Keratinocyte (primary cell): ENCODE measurements at regions not wholly inside any gene's neighbourhood (a gene's known extent, or its start where the extent isn't known, plus 50 kb on each side); places are given as distances from the start of the nearest gene placed in this dataset.
"Not testable (repeated sequence)": the region's sequence is repeated elsewhere in the genome, so short reads cannot be mapped to it uniquely, and the experiment has no call there.

Source experiments
- DNase-seq: peaks from one replicate; pipeline ENCODE4 v3.0.0-alpha.2; 2011; ENCODE audit warnings: low read depth, missing footprints, low spot score
- FAIRE-seq: peaks from 2 replicates; lab custom pipeline; 2011; peaks lifted over from hg19 to GRCh38; lab: Jason Lieb, UNC
- H2AFZ ChIP-seq: 2 replicates; pipeline ENCODE4 v1.6.0; 2012; ENCODE audit warnings: low read length, control low read depth, inconsistent platforms; ENCODE audit not compliant: control insufficient read depth
- H3K27ac ChIP-seq: 2 replicates; pipeline ENCODE4 v1.5.1; 2011; ENCODE audit warnings: low read length; ENCODE audit not compliant: control insufficient read depth, insufficient read depth
- H3K27me3 ChIP-seq: 3 replicates; pipeline ENCODE4 v1.6.0; 2011; ENCODE audit warnings: low read length; ENCODE audit not compliant: control insufficient read depth, insufficient read depth; ENCODE audit errors: extremely low read depth
- H3K36me3 ChIP-seq, 2 experiments: 2 replicates in 1 of 2; 3 replicates in 1 of 2; pipeline ENCODE4 v1.5.1; 2011; ENCODE audit warnings: low read length in 2 of 2, mild to moderate bottlenecking in 1 of 2; ENCODE audit not compliant: control insufficient read depth in 2 of 2, insufficient read depth in 2 of 2; ENCODE audit errors: extremely low read depth in 1 of 2
- H3K4me1 ChIP-seq: 3 replicates; pipeline ENCODE4 v1.5.1; 2011; ENCODE audit warnings: low read length; ENCODE audit not compliant: control insufficient read depth, insufficient read depth; ENCODE audit errors: extremely low read depth
- H3K4me2 ChIP-seq: 3 replicates; pipeline ENCODE4 v1.6.0; 2011; ENCODE audit warnings: low read depth, low read length; ENCODE audit not compliant: control insufficient read depth, insufficient read depth; ENCODE audit errors: extremely low read depth
- H3K4me3 ChIP-seq, 3 experiments: fragments of 200-600 bp in 1 of 3; sonication (generic) in 1 of 3; 2 replicates in 2 of 3; 3 replicates in 1 of 3; pipeline ENCODE4 v1.5.1; 2011 to 2016; ENCODE audit warnings: low read length in 3 of 3, mild to moderate bottlenecking in 3 of 3, control low read depth in 2 of 3, inconsistent platforms in 1 of 3, low read depth in 1 of 3, mixed read lengths in 1 of 3, mixed run types in 1 of 3, moderate library complexity in 1 of 3; ENCODE audit not compliant: control insufficient read depth in 2 of 3, insufficient read depth in 2 of 3; ENCODE audit errors: extremely low read depth in 1 of 3
- H3K79me2 ChIP-seq: 2 replicates; pipeline ENCODE4 v1.6.0; 2012; ENCODE audit warnings: low read length; ENCODE audit not compliant: control insufficient read depth, insufficient read depth
- H3K9ac ChIP-seq: 3 replicates; pipeline ENCODE4 v1.6.0; 2011; ENCODE audit warnings: low read length; ENCODE audit not compliant: control insufficient read depth, insufficient read depth; ENCODE audit errors: extremely low read depth
- H3K9me1 ChIP-seq: 3 replicates; pipeline ENCODE4 v1.6.0; 2011; ENCODE audit warnings: low read length; ENCODE audit not compliant: control insufficient read depth, insufficient read depth; ENCODE audit errors: extremely low read depth
- H3K9me3 ChIP-seq: 2 replicates; pipeline ENCODE4 v1.5.1; 2012; ENCODE audit warnings: low read depth, low read length; ENCODE audit not compliant: control insufficient read depth
- H4K20me1 ChIP-seq: 3 replicates; pipeline ENCODE4 v1.6.0; 2011; ENCODE audit warnings: low read length; ENCODE audit not compliant: control insufficient read depth, insufficient read depth; ENCODE audit errors: extremely low read depth
- CTCF ChIP-seq, 3 experiments: IDR thresholded peaks in 1 of 3; conservative IDR thresholded peaks in 1 of 3; optimal IDR thresholded peaks in 1 of 3; 2 replicates in 2 of 3; 3 replicates in 1 of 3; pipeline versions ENCODE3 to v1.5.1; 2011; ENCODE audit warnings: low read length in 3 of 3, mild to moderate bottlenecking in 3 of 3, moderate library complexity in 2 of 3, control low read depth in 1 of 3, inconsistent platforms in 1 of 3; ENCODE audit not compliant: insufficient read depth in 2 of 3; ENCODE audit errors: extremely low read depth in 1 of 3
- EZH2 ChIP-seq: IDR thresholded peaks from one replicate; pipeline ENCODE4 v1.6.1; 2012; ENCODE audit warnings: inconsistent platforms, mild to moderate bottlenecking, low read length, moderate library complexity
- dilution Hi-C: fragments of 300-500 bp; cut with MboI; formaldehyde crosslinking; loops from one replicate; pipeline ENCODE4 v1.7.0; 2020; ENCODE audit warnings: low sequenced_read_pairs; ENCODE audit not compliant: extremely low pct_ligation_motif_present

GRCh38 chr5:82635561-82636288, 357.6 kb upstream of the RPS23 start:
- no peaks in the 10 kb centered on the region for H3K9me1 ChIP-seq
- dilution Hi-C loops: no loop called here
- no peaks in the 10 kb centered on the region for H3K36me3 ChIP-seq
- no peak overlapping the region for H3K4me2 ChIP-seq
- H3K9ac ChIP-seq: no peak overlapping the region
- no peaks in the 10 kb centered on the region for H3K79me2 ChIP-seq
- H3K27me3 ChIP-seq: no peaks in the 10 kb centered on the region
- no peak overlapping the region for H3K27ac ChIP-seq
- H3K9me3 ChIP-seq: no peaks in the 10 kb centered on the region
- FAIRE-seq (no peak), DNase-seq (peak; percentile 5)
- no peak overlapping the region for H3K4me3 ChIP-seq
- H3K4me1 ChIP-seq: peaks cover 7% of the 10 kb centered on the region
- H2AFZ ChIP-seq: no peak overlapping the region
- no peaks in the 10 kb centered on the region for H4K20me1 ChIP-seq
- TF ChIP-seq EZH2 (no peak), CTCF (optimal IDR thresholded peaks at IDR 0.05 in 1 of 3, IDR thresholded peaks at IDR 0.05 in 1 of 3, conservative IDR thresholded peaks at IDR 0.05 in 1 of 3; ENCODE audit: extremely low read depth in 1 of 3, insufficient read depth in 2 of 3, low read length in 3 of 3) (no peak)

GRCh38 chr5:82628364-82628910, 350.3 kb upstream of the RPS23 start:
- Histone ChIP-seq H3K36me3 (no peaks in the 10 kb centered on the region), H3K9me3 (no peaks in the 10 kb centered on the region), H3K27me3 (no peaks in the 10 kb centered on the region), H3K4me1 (no peaks in the 10 kb centered on the region), H3K9ac (no peak overlapping the region), H2AFZ (no peak overlapping the region), H3K79me2 (no peaks in the 10 kb centered on the region), H3K4me3 (no peak overlapping the region), H3K4me2 (no peak overlapping the region), H3K27ac (no peak overlapping the region), H3K9me1 (no peaks in the 10 kb centered on the region), H4K20me1 (no peaks in the 10 kb centered on the region)
- FAIRE-seq: no peak
- dilution Hi-C loops: no loop called here
- TF ChIP-seq CTCF (optimal IDR thresholded peaks at IDR 0.05 in 1 of 3, IDR thresholded peaks at IDR 0.05 in 1 of 3, conservative IDR thresholded peaks at IDR 0.05 in 1 of 3; ENCODE audit: extremely low read depth in 1 of 3, insufficient read depth in 2 of 3, low read length in 3 of 3): no peak
- no peak for DNase-seq

GRCh38 chr5:82626905-82627591, 348.9 kb upstream of the RPS23 start:
- H3K4me3 ChIP-seq, H3K9ac ChIP-seq, H3K9me1 ChIP-seq, H4K20me1 ChIP-seq, H3K9me3 ChIP-seq, H3K27ac ChIP-seq, H3K79me2 ChIP-seq, H3K27me3 ChIP-seq, H2AFZ ChIP-seq, FAIRE-seq, H3K4me2 ChIP-seq, dilution Hi-C loops, DNase-seq, H3K36me3 ChIP-seq, H3K4me1 ChIP-seq: not testable (repeated sequence)
